Parathyroid adenoma (tissue), 2 donors: ENCODE measurements at regions not wholly inside any gene's neighbourhood (a gene's known extent, or its start where the extent isn't known, plus 50 kb on each side); places are given as distances from the start of the nearest gene placed in this dataset.

Experiments
- H2AFZ ChIP-seq: fragments of 300-600 bp; sonication (generic); one replicate; pipeline ENCODE4 v1.7.0; 2017; ENCODE audit warnings: antibody characterized with exemption, mild to moderate bottlenecking
- H3K27ac ChIP-seq: fragments of 300-600 bp; sonication (generic); one replicate; pipeline ENCODE4 v1.7.0; 2017
- H3K27me3 ChIP-seq: fragments of 300-600 bp; sonication (generic); one replicate; pipeline ENCODE4 v1.7.0; 2017; ENCODE audit warnings: low read length; ENCODE audit not compliant: control insufficient read depth, insufficient read depth
- H3K36me3 ChIP-seq: fragments of 300-600 bp; sonication (generic); one replicate; pipeline ENCODE4 v1.7.0; 2017; ENCODE audit warnings: low read length; ENCODE audit not compliant: control insufficient read depth, insufficient read depth
- H3K4me1 ChIP-seq: fragments of 300-600 bp; sonication (generic); one replicate; pipeline ENCODE4 v1.7.0; 2017; ENCODE audit warnings: control low read depth
- H3K4me2 ChIP-seq: fragments of 300-600 bp; sonication (generic); one replicate; pipeline ENCODE4 v1.7.0; 2017; ENCODE audit warnings: low read length
- H3K4me3 ChIP-seq: fragments of 300-600 bp; sonication (generic); one replicate; pipeline ENCODE4 v1.7.0; 2017; ENCODE audit warnings: low read depth, low read length
- H3K79me2 ChIP-seq: fragments of 300-600 bp; sonication (generic); one replicate; pipeline ENCODE4 v1.7.0; 2017; ENCODE audit warnings: control low read depth
- H3K9ac ChIP-seq: fragments of 300-600 bp; sonication (generic); one replicate; pipeline ENCODE4 v1.7.0; 2017; ENCODE audit warnings: mild to moderate bottlenecking
- H3K9me3 ChIP-seq: fragments of 300-600 bp; sonication (generic); one replicate; pipeline ENCODE4 v1.7.0; 2017; ENCODE audit warnings: low read length; ENCODE audit not compliant: control insufficient read depth
- CTCF ChIP-seq: fragments of 300-600 bp; sonication (generic); IDR thresholded peaks from one replicate; pipeline ENCODE4 v1.7.0; 2017; ENCODE audit warnings: antibody characterized with exemption, mild to moderate bottlenecking
- donor health status: primary hyperparathyroidism.

- no peak for TF ChIP-seq CTCF
- H3K4me1 ChIP-seq: no peaks in the 10 kb centered on the region
- H3K9me3 ChIP-seq: no peaks in the 10 kb centered on the region
- no peak overlapping the region for H3K4me3 ChIP-seq
- H3K36me3 ChIP-seq: no peaks in the 10 kb centered on the region
- no peaks in the 10 kb centered on the region for H3K79me2 ChIP-seq
- no peak overlapping the region for H3K27ac ChIP-seq
- H2AFZ ChIP-seq: no peak overlapping the region
- H3K4me2 ChIP-seq: no peak overlapping the region
- no peaks in the 10 kb centered on the region for H3K27me3 ChIP-seq
- H3K9ac ChIP-seq: no peak overlapping the region
Observed at GRCh38 chr6:95233879-95234278, 343.5 kb upstream of the MANEA start.

GRCh38 chr6:95240514-95240913 lies 336.8 kb upstream of the MANEA start:
- Histone ChIP-seq H3K4me3 (no peak overlapping the region), H2AFZ (no peak overlapping the region), H3K9me3 (no peaks in the 10 kb centered on the region), H3K4me2 (no peak overlapping the region), H3K27ac (no peak overlapping the region), H3K9ac (no peak overlapping the region), H3K4me1 (no peaks in the 10 kb centered on the region), H3K79me2 (no peaks in the 10 kb centered on the region), H3K27me3 (no peaks in the 10 kb centered on the region), H3K36me3 (no peaks in the 10 kb centered on the region)
- TF ChIP-seq CTCF: no peak

GRCh38 chr6:95242560-95242959 lies 334.8 kb upstream of the MANEA start:
- Histone ChIP-seq H3K79me2 (no peaks in the 10 kb centered on the region), H3K4me1 (no peaks in the 10 kb centered on the region), H3K9me3 (no peaks in the 10 kb centered on the region)

GRCh38 chr6:95243053-95243452 lies 334.3 kb upstream of the MANEA start:
- Histone ChIP-seq H3K9ac (no peak overlapping the region), H3K4me1 (no peaks in the 10 kb centered on the region), H3K27me3 (no peaks in the 10 kb centered on the region), H3K4me3 (no peak overlapping the region), H3K9me3 (no peaks in the 10 kb centered on the region), H3K27ac (no peak overlapping the region), H3K4me2 (no peak overlapping the region), H3K79me2 (no peaks in the 10 kb centered on the region), H2AFZ (no peak overlapping the region), H3K36me3 (no peaks in the 10 kb centered on the region)
- TF ChIP-seq CTCF: no peak

More at GRCh38 chr6:95242560-95242959, 334.8 kb upstream of the MANEA start:
- Histone ChIP-seq H3K9ac (no peak overlapping the region), H3K4me3 (no peak overlapping the region), H3K27ac (no peak overlapping the region), H2AFZ (no peak overlapping the region), H3K27me3 (no peaks in the 10 kb centered on the region), H3K4me2 (no peak overlapping the region), H3K36me3 (no peaks in the 10 kb centered on the region)
- TF ChIP-seq CTCF: no peak

GRCh38 chr6:95244751-95245150 lies 332.6 kb upstream of the MANEA start:
- Histone ChIP-seq H2AFZ (no peak overlapping the region), H3K27ac (no peak overlapping the region), H3K4me3 (no peak overlapping the region), H3K9ac (no peak overlapping the region), H3K9me3 (no peaks in the 10 kb centered on the region), H3K79me2 (no peaks in the 10 kb centered on the region), H3K36me3 (no peaks in the 10 kb centered on the region), H3K4me2 (no peak overlapping the region), H3K27me3 (no peaks in the 10 kb centered on the region), H3K4me1 (no peaks in the 10 kb centered on the region)
- TF ChIP-seq CTCF: no peak
